AG04449 (cell line): ENCODE measurements at regions not wholly inside any gene's neighbourhood (a gene's known extent, or its start where the extent isn't known, plus 50 kb on each side); places are given as distances from the start of the nearest gene placed in this dataset.

Experiments used
- CTCF ChIA-PET: fragments of 350-600 bp; formaldehyde crosslinking; extraction: SDS; loops from one replicate; lab custom pipeline; 2021; ENCODE audit warnings: antibody characterized with exemption; lab: Yijun Ruan, JAX
- POLR2A ChIA-PET: fragments of 400-600, 350-600 bp; formaldehyde crosslinking; extraction: SDS; loops from one replicate; lab custom pipeline; 2020; ENCODE audit warnings: antibody characterized with exemption, inconsistent platforms; lab: Yijun Ruan, JAX
- DNase-seq: peaks from one replicate; pipeline ENCODE4 v3.0.0-alpha.2; 2010; ENCODE audit warnings: low read depth, low spot score
- H3K4me3 ChIP-seq: 2 replicates; pipeline ENCODE4 v1.5.1; 2011; ENCODE audit warnings: low read depth, mild to moderate bottlenecking, control low read depth, low read length
- TF ChIP-seq, protein P1 (sequence below): IDR thresholded peaks from one replicate; pipeline ENCODE4 v1.5.1; 2011; ENCODE audit warnings: mild to moderate bottlenecking, moderate library complexity, low read length, control low read depth, inconsistent platforms; ENCODE audit not compliant: insufficient read depth; ENCODE audit errors: missing control alignments

DNA sequence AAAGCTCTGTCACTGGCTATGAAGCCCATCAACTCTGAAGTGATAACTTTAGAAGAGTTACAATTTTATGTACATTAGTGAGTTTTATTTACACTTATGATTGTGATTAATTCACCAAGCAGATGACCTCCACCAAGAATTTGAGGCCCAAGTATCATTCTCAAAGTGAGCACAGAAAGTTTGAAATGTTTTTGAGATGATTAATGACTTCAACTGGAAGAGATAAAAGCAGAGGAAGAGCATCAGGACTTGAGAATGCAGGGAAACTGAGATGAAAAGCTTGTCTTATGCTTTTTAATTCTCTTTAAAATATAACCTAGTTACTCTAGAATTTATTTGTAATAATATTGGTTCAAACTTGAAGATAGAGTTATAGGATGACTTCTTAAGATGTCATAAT is 112.8 kb upstream of the H2AZ1 start:
- POLR2A ChIA-PET, result no interaction called here
- no peak for DNase-seq

GRCh38 chr4:100061835-100062234 is 111.8 kb upstream of the H2AZ1 start:
- CTCF ChIA-PET, result interaction anchor here (1.9 kb wide), 1 partner anchor 64 kb away, joined by 15 read pairs; no protein-coding TSS in a partner anchor
- POLR2A ChIA-PET, result no interaction called here
- no peak for DNase-seq
- TF ChIP-seq, protein P1, sequence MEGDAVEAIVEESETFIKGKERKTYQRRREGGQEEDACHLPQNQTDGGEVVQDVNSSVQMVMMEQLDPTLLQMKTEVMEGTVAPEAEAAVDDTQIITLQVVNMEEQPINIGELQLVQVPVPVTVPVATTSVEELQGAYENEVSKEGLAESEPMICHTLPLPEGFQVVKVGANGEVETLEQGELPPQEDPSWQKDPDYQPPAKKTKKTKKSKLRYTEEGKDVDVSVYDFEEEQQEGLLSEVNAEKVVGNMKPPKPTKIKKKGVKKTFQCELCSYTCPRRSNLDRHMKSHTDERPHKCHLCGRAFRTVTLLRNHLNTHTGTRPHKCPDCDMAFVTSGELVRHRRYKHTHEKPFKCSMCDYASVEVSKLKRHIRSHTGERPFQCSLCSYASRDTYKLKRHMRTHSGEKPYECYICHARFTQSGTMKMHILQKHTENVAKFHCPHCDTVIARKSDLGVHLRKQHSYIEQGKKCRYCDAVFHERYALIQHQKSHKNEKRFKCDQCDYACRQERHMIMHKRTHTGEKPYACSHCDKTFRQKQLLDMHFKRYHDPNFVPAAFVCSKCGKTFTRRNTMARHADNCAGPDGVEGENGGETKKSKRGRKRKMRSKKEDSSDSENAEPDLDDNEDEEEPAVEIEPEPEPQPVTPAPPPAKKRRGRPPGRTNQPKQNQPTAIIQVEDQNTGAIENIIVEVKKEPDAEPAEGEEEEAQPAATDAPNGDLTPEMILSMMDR, result no peak
- H3K4me3 ChIP-seq, result no peak overlapping the region

More for the DNA sequence above, 112.8 kb upstream of the H2AZ1 start:
- CTCF ChIA-PET, result interaction anchor here (1.2 to 1.9 kb wide), 3 partner anchors 9 to 116 kb away, joined by 3 to 15 read pairs (median 4); partner anchors contain the start of gene DNAJB14
- H3K4me3 ChIP-seq, result no peak overlapping the region
- TF ChIP-seq, protein P1, result no peak

- DNase-seq, result no peak
- ChIA-PET CTCF (interaction anchor here (1.1 to 1.3 kb wide), 3 partner anchors 33 to 63 kb away, joined by 3 to 5 read pairs (median 3); no protein-coding TSS in a partner anchor), POLR2A (no interaction called here)
Observed at GRCh38 chr4:100060765-100061416, 110.8 kb upstream of the H2AZ1 start.

GRCh38 chr4:100059467-100059866 is 109.4 kb upstream of the H2AZ1 start:
- H3K4me3 ChIP-seq, result no peak overlapping the region
- ChIA-PET CTCF (interaction anchor here (0.7 kb wide), 1 partner anchor 34 kb away, joined by 3 read pairs; no protein-coding TSS in a partner anchor), POLR2A (no interaction called here)
- no peak for DNase-seq
- TF ChIP-seq, protein P1, result no peak

More at GRCh38 chr4:100060765-100061416, 110.8 kb upstream of the H2AZ1 start:
- TF ChIP-seq, protein P1, result no peak
- no peak overlapping the region for H3K4me3 ChIP-seq

DNA sequence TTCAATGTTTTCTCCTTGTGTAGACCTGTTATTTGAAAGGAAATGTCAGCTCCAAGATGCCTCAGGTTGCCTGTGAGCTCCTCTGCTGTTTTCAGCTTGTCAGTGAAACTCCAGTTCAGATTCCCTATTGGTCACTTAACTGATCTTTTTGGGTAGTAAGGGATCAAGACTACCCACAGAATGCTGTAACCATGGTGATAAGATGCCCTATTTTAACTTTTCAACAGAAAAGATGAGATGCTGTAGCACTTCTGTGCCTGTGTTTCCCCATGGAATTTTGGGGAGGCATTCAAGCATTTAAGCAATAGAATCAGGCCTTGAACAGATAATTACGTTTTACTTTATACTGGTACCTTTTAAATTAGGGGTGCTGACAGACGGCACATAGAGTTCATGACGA is 106.6 kb upstream of the H2AZ1 start:
- POLR2A ChIA-PET, result no interaction called here
- DNase-seq, result no peak
- TF ChIP-seq, protein P1, result no peak
- no peak overlapping the region for H3K4me3 ChIP-seq
- CTCF ChIA-PET, result interaction anchor here (2.5 kb wide), 1 partner anchor 59 kb away, joined by 8 read pairs; no protein-coding TSS in a partner anchor

- ChIA-PET POLR2A (no interaction called here), CTCF (interaction anchor here (1.4 kb wide), 1 partner anchor 9 kb away, joined by 4 read pairs; no protein-coding TSS in a partner anchor)
- TF ChIP-seq, protein P1, result no peak
- no peak overlapping the region for H3K4me3 ChIP-seq
- no peak for DNase-seq
Observed at GRCh38 chr4:100054071-100054470, 104.0 kb upstream of the H2AZ1 start.
